Tibial artery (tissue), 4 donors: ENCODE measurements at regions not wholly inside any gene's neighbourhood (a gene's known extent, or its start where the extent isn't known, plus 50 kb on each side); places are given as distances from the start of the nearest gene placed in this dataset.

Experiments
- DNase-seq, 2 donors: peaks; one replicate each; pipeline ENCODE4 v3.0.0-alpha.2; 2019
- H3K27ac ChIP-seq, 2 donors: fragments of 200-600 bp; sonication (generic) in 1 of 2; 1 replicate in 1 of 2; 2 replicates in 1 of 2; pipeline ENCODE4 v1.5.1; 2018 to 2019; ENCODE audit warnings: mild to moderate bottlenecking in 1 of 2
- H3K27me3 ChIP-seq, 2 donors: fragments of 200-600 bp; sonication (generic) in 1 of 2; one replicate each; pipeline versions ENCODE4 v1.5.1 to v1.6.0; 2016 to 2019
- H3K36me3 ChIP-seq, 3 donors: fragments of 200-600 bp; sonication (generic) in 2 of 3; one replicate each; pipeline ENCODE4 v1.5.1; 2016 to 2019; ENCODE audit warnings: mild to moderate bottlenecking in 2 of 3
- H3K4me1 ChIP-seq, 4 donors: fragments of 200-600 bp; sonication (generic) in 2 of 4; 1 replicate in 3 of 4; 2 replicates in 1 of 4; pipeline ENCODE4 v1.5.1; 2016 to 2019
- H3K4me3 ChIP-seq, 2 donors: fragments of 200-600 bp; sonication (generic) in 1 of 2; 1 replicate in 1 of 2; 2 replicates in 1 of 2; pipeline ENCODE4 v1.5.1; 2018 to 2019; ENCODE audit warnings: mild to moderate bottlenecking in 2 of 2
- H3K9me3 ChIP-seq, 3 donors: fragments of 200-600 bp; sonication (generic) in 1 of 3; one replicate each; pipeline ENCODE4 v1.5.1; 2016 to 2019
- intact Hi-C: fragments of 100-400 bp; cut with DNase I; formaldehyde crosslinking; loops from one replicate; pipeline ENCODE4 v1.15.0; 2023; ENCODE audit warnings: low total_unique reads
- TF ChIP-seq, protein P1 (sequence below), 2 experiments: fragments of 200-600 bp in 1 of 2; fragments of 450-650 bp in 1 of 2; IDR thresholded peaks; one replicate each; pipeline ENCODE4 v1.5.1; 2017 to 2019; ENCODE audit warnings: antibody characterized with exemption in 2 of 2, mild to moderate bottlenecking in 1 of 2, moderate library complexity in 1 of 2

GRCh38 chr6:19905584-19905983 lies 68.4 kb downstream of the ID4 start:
- no peak for DNase-seq
- no peak overlapping the region for H3K4me3 ChIP-seq
- TF ChIP-seq, protein P1, sequence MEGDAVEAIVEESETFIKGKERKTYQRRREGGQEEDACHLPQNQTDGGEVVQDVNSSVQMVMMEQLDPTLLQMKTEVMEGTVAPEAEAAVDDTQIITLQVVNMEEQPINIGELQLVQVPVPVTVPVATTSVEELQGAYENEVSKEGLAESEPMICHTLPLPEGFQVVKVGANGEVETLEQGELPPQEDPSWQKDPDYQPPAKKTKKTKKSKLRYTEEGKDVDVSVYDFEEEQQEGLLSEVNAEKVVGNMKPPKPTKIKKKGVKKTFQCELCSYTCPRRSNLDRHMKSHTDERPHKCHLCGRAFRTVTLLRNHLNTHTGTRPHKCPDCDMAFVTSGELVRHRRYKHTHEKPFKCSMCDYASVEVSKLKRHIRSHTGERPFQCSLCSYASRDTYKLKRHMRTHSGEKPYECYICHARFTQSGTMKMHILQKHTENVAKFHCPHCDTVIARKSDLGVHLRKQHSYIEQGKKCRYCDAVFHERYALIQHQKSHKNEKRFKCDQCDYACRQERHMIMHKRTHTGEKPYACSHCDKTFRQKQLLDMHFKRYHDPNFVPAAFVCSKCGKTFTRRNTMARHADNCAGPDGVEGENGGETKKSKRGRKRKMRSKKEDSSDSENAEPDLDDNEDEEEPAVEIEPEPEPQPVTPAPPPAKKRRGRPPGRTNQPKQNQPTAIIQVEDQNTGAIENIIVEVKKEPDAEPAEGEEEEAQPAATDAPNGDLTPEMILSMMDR (IDR thresholded peaks at IDR 0.05) = no peak
- intact Hi-C loops = no loop called here
- no peaks in the 10 kb centered on the region for H3K36me3 ChIP-seq
- no peak overlapping the region for H3K27ac ChIP-seq
- H3K4me1 ChIP-seq = no peaks in the 10 kb centered on the region
- no peaks in the 10 kb centered on the region for H3K27me3 ChIP-seq
- H3K9me3 ChIP-seq = no peaks in the 10 kb centered on the region

- Histone ChIP-seq H3K9me3 (no peaks in the 10 kb centered on the region), H3K4me1 (no peaks in the 10 kb centered on the region), H3K36me3 (no peaks in the 10 kb centered on the region), H3K27ac (no peak overlapping the region), H3K27me3 (no peaks in the 10 kb centered on the region), H3K4me3 (no peak overlapping the region)
- TF ChIP-seq, protein P1 (IDR thresholded peaks at IDR 0.05) = no peak
- intact Hi-C loops = no loop called here
- no peak for DNase-seq
These were observed 69.0 kb downstream of the ID4 start for GRCh38 chr6:19906171-19906570.

GRCh38 chr6:19911223-19911622 lies 74.1 kb downstream of the ID4 start:
- no peak overlapping the region for H3K27ac ChIP-seq
- intact Hi-C loops = no loop called here
- H3K9me3 ChIP-seq = peaks cover 0 to 9% (median 0%) of the 10 kb centered on the region in 3 donors
- no peak for DNase-seq
- TF ChIP-seq, protein P1 (IDR thresholded peaks at IDR 0.05) = no peak
- no peaks in the 10 kb centered on the region for H3K36me3 ChIP-seq
- H3K4me1 ChIP-seq = no peaks in the 10 kb centered on the region
- no peak overlapping the region for H3K4me3 ChIP-seq
- H3K27me3 ChIP-seq = no peaks in the 10 kb centered on the region

DNA sequence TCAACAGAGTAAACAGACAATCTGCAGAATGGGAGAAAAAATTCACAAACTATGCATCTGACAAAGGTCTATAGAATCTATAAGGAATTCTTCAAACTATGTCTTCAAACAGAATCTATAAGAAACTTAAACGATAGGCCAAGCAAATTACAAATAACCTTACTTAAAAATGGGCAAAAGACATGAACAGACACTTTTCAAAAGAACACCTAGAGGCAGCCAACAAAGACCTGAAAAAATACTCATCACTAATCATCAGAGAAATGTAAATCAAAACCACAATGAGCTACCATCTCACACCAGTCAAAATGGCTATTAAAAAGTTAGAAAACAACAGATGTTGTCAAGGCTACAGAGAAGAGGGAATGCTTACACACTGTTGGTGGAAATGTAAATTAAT lies 81.3 kb downstream of the ID4 start:
- intact Hi-C loops = no loop called here
- no peak overlapping the region for H3K4me3 ChIP-seq
- H3K36me3 ChIP-seq = no peaks in the 10 kb centered on the region
- no peaks in the 10 kb centered on the region for H3K27me3 ChIP-seq
- peaks cover 0 to 8% (median 2%) of the 10 kb centered on the region in 4 donors for H3K4me1 ChIP-seq
- peaks cover 0 to 15% (median 0%) of the 10 kb centered on the region in 3 donors for H3K9me3 ChIP-seq
- TF ChIP-seq, protein P1 (IDR thresholded peaks at IDR 0.05) = no peak
- H3K27ac ChIP-seq = no peak overlapping the region
- DNase-seq = no peak

DNA sequence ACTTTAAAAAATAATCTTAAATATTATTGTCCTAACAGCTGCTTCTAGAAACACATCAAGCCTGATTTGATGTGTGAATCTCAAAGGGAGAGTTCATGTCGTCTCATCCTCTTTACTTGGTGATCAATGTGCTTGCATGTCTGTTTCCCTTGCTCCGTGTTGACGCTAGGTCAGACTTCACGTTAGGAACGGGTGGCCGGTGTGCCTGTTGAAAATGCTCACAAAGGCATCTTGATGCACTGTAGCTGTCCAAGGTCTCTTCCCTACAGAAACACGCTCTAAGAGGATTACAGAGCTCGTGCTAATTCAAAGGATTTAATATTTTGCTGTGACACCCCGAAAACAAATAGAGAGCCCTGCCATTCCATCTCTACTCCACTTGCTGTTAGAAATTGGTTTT lies 84.6 kb downstream of the ID4 start:
- Histone ChIP-seq H3K27me3 (no peaks in the 10 kb centered on the region), H3K27ac (no peak overlapping the region), H3K4me1 (peaks cover 0 to 8% (median 2%) of the 10 kb centered on the region in 4 donors), H3K36me3 (no peaks in the 10 kb centered on the region), H3K4me3 (no peak overlapping the region), H3K9me3 (peaks cover 0 to 4% (median 0%) of the 10 kb centered on the region in 3 donors)
- DNase-seq = no peak
- TF ChIP-seq, protein P1 (IDR thresholded peaks at IDR 0.05) = no peak
- intact Hi-C loops = no loop called here

DNA sequence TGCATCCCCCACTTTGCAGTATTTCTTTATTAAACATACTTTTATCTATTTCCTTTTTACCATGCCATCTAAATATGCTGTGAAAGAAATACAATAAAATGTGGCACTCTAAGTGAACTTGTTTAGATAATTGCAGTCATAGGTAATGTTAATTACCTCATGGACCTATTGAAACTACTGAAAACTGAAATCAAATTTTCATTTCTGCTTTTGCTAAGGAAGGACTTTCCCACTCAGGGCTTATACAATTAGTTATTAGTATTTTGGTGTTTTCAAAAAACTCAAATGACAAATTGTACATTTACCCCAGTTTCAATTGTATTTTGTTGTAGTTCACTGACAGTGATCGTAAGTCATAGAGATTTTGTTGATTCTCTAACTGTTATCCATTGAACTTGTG lies 88.4 kb downstream of the ID4 start:
- Histone ChIP-seq H3K4me3 (no peak overlapping the region), H3K27ac (no peak overlapping the region), H3K27me3 (no peaks in the 10 kb centered on the region), H3K4me1 (peaks cover 0 to 8% (median 2%) of the 10 kb centered on the region in 4 donors), H3K9me3 (no peaks in the 10 kb centered on the region), H3K36me3 (no peaks in the 10 kb centered on the region)
- no peak for DNase-seq
- intact Hi-C loops = no loop called here
- TF ChIP-seq, protein P1 (IDR thresholded peaks at IDR 0.05) = no peak
